ENCODE measurements at regions not wholly inside any gene's neighbourhood (a gene's known extent, or its start where the extent isn't known, plus 50 kb on each side); places are given as distances from the start of the nearest gene placed in this dataset.
"Not testable (repeated sequence)": the region's sequence is repeated elsewhere in the genome, so short reads cannot be mapped to it uniquely, and the experiment has no call there.

GRCh38 chr10:33013331-33013730, 55.3 kb upstream of the ITGB1 start:
- TF ChIP-seq EZH2 (IDR thresholded peaks at IDR 0.05); POLR2AphosphoS5 (IDR thresholded peaks at IDR 0.05; ENCODE audit: borderline replicate concordance, low read depth, low read length); FOXP2 (optimal IDR thresholded peaks at IDR 0.05; ENCODE audit: control extremely low read depth, extremely low read length, insufficient read depth): not testable (repeated sequence)

All from SK-N-MC (cell line).